Vagina (tissue), 2 donors: ENCODE measurements at regions not wholly inside any gene's neighbourhood (a gene's known extent, or its start where the extent isn't known, plus 50 kb on each side); places are given as distances from the start of the nearest gene placed in this dataset.
"Not testable (repeated sequence)": the region's sequence is repeated elsewhere in the genome, so short reads cannot be mapped to it uniquely, and the experiment has no call there.

Experiments
- DNase-seq, 2 donors: peaks; one replicate each; pipeline ENCODE4 v3.0.0-alpha.2; 2017; ENCODE audit errors: extremely low spot score in 2 of 2
- H3K27ac ChIP-seq: fragments of 200-600 bp; sonication (generic); one replicate; pipeline ENCODE4 v1.5.1; 2019
- H3K27me3 ChIP-seq: fragments of 200-600 bp; sonication (generic); one replicate; pipeline ENCODE4 v1.5.1; 2019
- H3K36me3 ChIP-seq, 2 donors: fragments of 200-600 bp; sonication (generic); one replicate each; pipeline ENCODE4 v1.5.1; 2017 to 2019
- H3K4me1 ChIP-seq: fragments of 200-600 bp; sonication (generic); one replicate; pipeline ENCODE4 v1.5.1; 2019
- H3K4me3 ChIP-seq, 2 donors: fragments of 200-600 bp; sonication (generic); 1 replicate in 1 of 2; 2 replicates in 1 of 2; pipeline ENCODE4 v1.5.1; 2016 to 2019
- H3K9me3 ChIP-seq: fragments of 200-600 bp; sonication (generic); one replicate; pipeline ENCODE4 v1.5.1; 2019
- CTCF ChIP-seq, 3 experiments: fragments of 450-650 bp in 2 of 3; fragments of 200-600 bp in 1 of 3; sonication (generic) in 1 of 3; IDR thresholded peaks; one replicate each; pipeline ENCODE4 v1.5.1; 2017 to 2019; ENCODE audit warnings: antibody characterized with exemption in 3 of 3, mild to moderate bottlenecking in 2 of 3, moderate library complexity in 2 of 3
- POLR2A ChIP-seq, 2 donors: fragments of 450-650 bp; IDR thresholded peaks; one replicate each; pipeline ENCODE4 v1.6.1; 2017; ENCODE audit warnings: antibody characterized with exemption in 2 of 2, mild to moderate bottlenecking in 2 of 2, moderate library complexity in 2 of 2
- POLR2AphosphoS5 ChIP-seq, 2 donors: sonication (generic); formaldehyde crosslinking; IDR thresholded peaks; one replicate each; pipeline ENCODE4 v1.9.0; 2017; ENCODE audit warnings: antibody characterized with exemption in 2 of 2, mild to moderate bottlenecking in 2 of 2, low read depth in 1 of 2; ENCODE audit not compliant: insufficient read depth in 1 of 2
- intact Hi-C: fragments of 100-400 bp; cut with DNase I; formaldehyde crosslinking; loops from one replicate; pipeline ENCODE4 v1.15.1; 2023

- H3K9me3 ChIP-seq: no peaks in the 10 kb centered on the region
- DNase-seq: no peak
- H3K27ac ChIP-seq: no peak overlapping the region
- intact Hi-C loops: no loop called here
- no peaks in the 10 kb centered on the region for H3K27me3 ChIP-seq
- no peak overlapping the region for H3K4me3 ChIP-seq
- TF ChIP-seq POLR2AphosphoS5 (IDR thresholded peaks at IDR 0.05; ENCODE audit: insufficient read depth in 1 of 2, low read depth in 1 of 2) (no peak), CTCF (IDR thresholded peaks at IDR 0.05) (no peak), POLR2A (IDR thresholded peaks at IDR 0.05) (no peak)
- H3K36me3 ChIP-seq: no peaks in the 10 kb centered on the region
- H3K4me1 ChIP-seq: no peaks in the 10 kb centered on the region
Measured at GRCh38 chr3:13740795-13741194, 139.1 kb downstream of the WNT7A start.

GRCh38 chr3:13733726-13734125 is 146.1 kb downstream of the WNT7A start:
- intact Hi-C loops, H3K9me3 ChIP-seq, H3K36me3 ChIP-seq, H3K27ac ChIP-seq, H3K4me3 ChIP-seq, H3K27me3 ChIP-seq, H3K4me1 ChIP-seq, DNase-seq: not testable (repeated sequence)

GRCh38 chr3:13728487-13728886 is 151.4 kb downstream of the WNT7A start:
- intact Hi-C loops: no loop called here
- no peak for DNase-seq
- Histone ChIP-seq H3K4me1 (no peaks in the 10 kb centered on the region), H3K36me3 (no peaks in the 10 kb centered on the region), H3K9me3 (no peaks in the 10 kb centered on the region), H3K4me3 (no peak overlapping the region), H3K27ac (no peak overlapping the region), H3K27me3 (no peaks in the 10 kb centered on the region)
- TF ChIP-seq CTCF (IDR thresholded peaks at IDR 0.05): no peak
- TF ChIP-seq POLR2A (IDR thresholded peaks at IDR 0.05): no peak
- no peak for TF ChIP-seq POLR2AphosphoS5 (IDR thresholded peaks at IDR 0.05; ENCODE audit: insufficient read depth in 1 of 2, low read depth in 1 of 2)

GRCh38 chr3:13727890-13728289 is 152.0 kb downstream of the WNT7A start:
- TF ChIP-seq POLR2A (IDR thresholded peaks at IDR 0.05) (no peak), POLR2AphosphoS5 (IDR thresholded peaks at IDR 0.05; ENCODE audit: insufficient read depth in 1 of 2, low read depth in 1 of 2) (no peak), CTCF (IDR thresholded peaks at IDR 0.05) (no peak)
- peak in 1 of 2 donors; percentile 84 for DNase-seq

GRCh38 chr3:13723676-13724207 is 156.1 kb downstream of the WNT7A start:
- Histone ChIP-seq H3K9me3 (no peaks in the 10 kb centered on the region), H3K4me3 (no peak overlapping the region), H3K27me3 (no peaks in the 10 kb centered on the region), H3K36me3 (no peaks in the 10 kb centered on the region), H3K27ac (no peak overlapping the region), H3K4me1 (no peaks in the 10 kb centered on the region)
- TF ChIP-seq CTCF (IDR thresholded peaks at IDR 0.05) (no peak), POLR2AphosphoS5 (IDR thresholded peaks at IDR 0.05; ENCODE audit: insufficient read depth in 1 of 2, low read depth in 1 of 2) (no peak), POLR2A (IDR thresholded peaks at IDR 0.05) (no peak)
- no peak for DNase-seq
- intact Hi-C loops: no loop called here

More at GRCh38 chr3:13727890-13728289, 152.0 kb downstream of the WNT7A start:
- Histone ChIP-seq H3K36me3 (no peaks in the 10 kb centered on the region), H3K27ac (no peak overlapping the region), H3K4me3 (no peak overlapping the region), H3K4me1 (no peaks in the 10 kb centered on the region), H3K9me3 (no peaks in the 10 kb centered on the region), H3K27me3 (no peaks in the 10 kb centered on the region)
- intact Hi-C loops: no loop called here
